ENCODE measurements at regions not wholly inside any gene's neighbourhood (a gene's known extent, or its start where the extent isn't known, plus 50 kb on each side); places are given as distances from the start of the nearest gene placed in this dataset.
A peak's percentile ranks its signal among the peaks of the same experiment; 100 is the strongest.
"Not testable (repeated sequence)": the region's sequence is repeated elsewhere in the genome, so short reads cannot be mapped to it uniquely, and the experiment has no call there.

- not testable (repeated sequence) for H3K27me3 ChIP-seq (ENCODE audit: low read depth, low read length); H3K4me3 ChIP-seq (ENCODE audit: low read depth in 1 of 2, low read length in 2 of 2); H3K36me3 ChIP-seq (ENCODE audit: control insufficient read depth in 1 of 2, insufficient read depth in 2 of 2, low read length in 2 of 2); H3K9me3 ChIP-seq (ENCODE audit: control insufficient read depth in 1 of 2, low read length in 2 of 2); H3K4me1 ChIP-seq (ENCODE audit: control insufficient read depth in 1 of 2, insufficient read depth in 2 of 2, low read length in 2 of 2); H3K27ac ChIP-seq (ENCODE audit: low read length)
These were observed 131.5 kb upstream of the MED13 start for GRCh38 chr17:62196587-62196986.

DNA sequence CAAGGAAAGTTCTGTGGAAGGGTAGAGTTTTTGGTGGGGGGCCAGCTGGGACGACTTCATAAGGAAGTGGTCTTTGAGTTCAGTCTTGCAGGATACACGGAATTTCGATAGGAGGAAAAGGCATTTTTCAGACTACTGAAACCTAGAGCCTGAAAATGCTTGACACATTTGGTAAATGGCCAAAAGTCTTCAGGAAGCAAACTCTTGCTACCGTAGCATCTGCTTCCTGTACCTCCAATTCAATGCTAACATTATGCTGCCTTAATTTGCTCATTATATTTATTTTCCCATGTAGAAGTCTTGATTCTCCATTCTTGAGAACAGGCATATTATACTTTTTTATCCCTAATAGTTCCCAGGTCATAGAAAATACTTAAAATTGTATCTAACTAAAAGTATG is 129.3 kb upstream of the MED13 start:
- Histone ChIP-seq H3K27me3 (ENCODE audit: low read depth, low read length) (no peaks in the 10 kb centered on the region), H3K9me3 (ENCODE audit: control insufficient read depth in 1 of 2, low read length in 2 of 2) (no peaks in the 10 kb centered on the region), H3K4me3 (ENCODE audit: low read depth in 1 of 2, low read length in 2 of 2) (no peak overlapping the region), H3K27ac (ENCODE audit: low read length) (no peak overlapping the region), H3K36me3 (ENCODE audit: control insufficient read depth in 1 of 2, insufficient read depth in 2 of 2, low read length in 2 of 2) (no peaks in the 10 kb centered on the region), H3K4me1 (ENCODE audit: control insufficient read depth in 1 of 2, insufficient read depth in 2 of 2, low read length in 2 of 2) (no peaks in the 10 kb centered on the region)

GRCh38 chr17:62193249-62193648 is 128.2 kb upstream of the MED13 start:
- Histone ChIP-seq H3K36me3 (ENCODE audit: control insufficient read depth in 1 of 2, insufficient read depth in 2 of 2, low read length in 2 of 2) (no peaks in the 10 kb centered on the region), H3K4me1 (ENCODE audit: control insufficient read depth in 1 of 2, insufficient read depth in 2 of 2, low read length in 2 of 2) (no peaks in the 10 kb centered on the region), H3K27ac (ENCODE audit: low read length) (no peak overlapping the region), H3K27me3 (ENCODE audit: low read depth, low read length) (no peaks in the 10 kb centered on the region), H3K9me3 (ENCODE audit: control insufficient read depth in 1 of 2, low read length in 2 of 2) (no peaks in the 10 kb centered on the region), H3K4me3 (ENCODE audit: low read depth in 1 of 2, low read length in 2 of 2) (no peak overlapping the region)

DNA sequence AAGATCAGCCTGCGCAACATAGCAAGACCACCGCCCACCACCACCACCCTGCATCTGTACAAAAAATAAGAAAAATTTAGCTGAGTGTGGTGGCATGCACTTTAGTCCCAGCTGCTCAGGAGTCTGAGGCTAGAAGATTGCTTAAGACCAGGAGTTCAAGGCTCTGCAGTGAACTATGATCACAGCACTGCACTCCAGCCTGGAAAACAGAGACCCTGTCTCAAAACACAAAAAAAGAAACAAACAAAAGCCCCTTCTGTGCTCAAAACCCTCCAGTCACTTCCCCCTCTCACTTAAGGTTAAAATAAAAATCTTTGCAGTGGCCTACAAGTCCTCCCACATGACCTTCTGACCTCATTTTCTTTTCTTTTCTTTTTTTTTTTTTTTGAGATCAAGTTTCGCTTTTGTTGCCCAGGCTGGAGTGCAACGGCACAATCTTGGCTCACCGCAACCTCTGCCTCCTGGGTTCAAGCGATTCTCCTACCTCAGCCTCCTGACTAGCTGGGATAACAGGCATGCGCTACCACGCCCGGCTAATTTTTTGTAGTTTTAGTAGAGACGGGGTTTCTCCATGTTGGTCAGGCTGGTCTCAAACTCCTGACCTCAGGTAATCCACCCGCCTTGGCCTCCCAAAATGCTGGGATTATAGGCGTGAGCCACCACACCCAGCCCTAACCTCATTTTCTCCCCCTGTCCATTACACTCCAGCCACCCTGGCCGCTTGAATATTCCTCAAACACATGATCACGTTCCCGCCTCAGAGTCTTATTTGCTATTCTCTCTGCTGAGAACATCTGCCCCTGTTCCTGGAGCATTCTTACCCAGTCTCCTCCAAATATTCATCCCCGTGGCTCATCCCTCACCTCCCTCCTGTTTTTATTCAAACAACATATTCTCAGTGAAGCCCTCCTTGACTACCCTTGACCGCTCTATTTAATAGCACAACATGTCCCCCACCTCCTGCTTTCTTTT is 126.6 kb upstream of the MED13 start:
- Histone ChIP-seq H3K4me3 (ENCODE audit: low read depth in 1 of 2, low read length in 2 of 2) (no peak overlapping the region), H3K9me3 (ENCODE audit: control insufficient read depth in 1 of 2, low read length in 2 of 2) (no peaks in the 10 kb centered on the region), H3K27ac (ENCODE audit: low read length) (no peak overlapping the region), H3K4me1 (ENCODE audit: control insufficient read depth in 1 of 2, insufficient read depth in 2 of 2, low read length in 2 of 2) (no peaks in the 10 kb centered on the region), H3K27me3 (ENCODE audit: low read depth, low read length) (no peaks in the 10 kb centered on the region), H3K36me3 (ENCODE audit: control insufficient read depth in 1 of 2, insufficient read depth in 2 of 2, low read length in 2 of 2) (no peaks in the 10 kb centered on the region)

GRCh38 chr17:62189377-62189776 is 124.3 kb upstream of the MED13 start:
- H3K4me1 ChIP-seq (ENCODE audit: control insufficient read depth in 1 of 2, insufficient read depth in 2 of 2, low read length in 2 of 2), result no peaks in the 10 kb centered on the region
- H3K9me3 ChIP-seq (ENCODE audit: control insufficient read depth in 1 of 2, low read length in 2 of 2), result no peaks in the 10 kb centered on the region
- no peaks in the 10 kb centered on the region for H3K36me3 ChIP-seq (ENCODE audit: control insufficient read depth in 1 of 2, insufficient read depth in 2 of 2, low read length in 2 of 2)
- H3K27me3 ChIP-seq (ENCODE audit: low read depth, low read length), result no peaks in the 10 kb centered on the region
- no peak overlapping the region for H3K4me3 ChIP-seq (ENCODE audit: low read depth in 1 of 2, low read length in 2 of 2)
- H3K27ac ChIP-seq (ENCODE audit: low read length), result no peak overlapping the region

- Histone ChIP-seq H3K27me3 (ENCODE audit: low read depth, low read length) (no peaks in the 10 kb centered on the region), H3K9me3 (ENCODE audit: control insufficient read depth in 1 of 2, low read length in 2 of 2) (no peaks in the 10 kb centered on the region), H3K4me3 (ENCODE audit: low read depth in 1 of 2, low read length in 2 of 2) (no peak overlapping the region), H3K4me1 (ENCODE audit: control insufficient read depth in 1 of 2, insufficient read depth in 2 of 2, low read length in 2 of 2) (no peaks in the 10 kb centered on the region), H3K36me3 (ENCODE audit: control insufficient read depth in 1 of 2, insufficient read depth in 2 of 2, low read length in 2 of 2) (no peaks in the 10 kb centered on the region), H3K27ac (ENCODE audit: low read length) (no peak overlapping the region)
These were observed 123.6 kb upstream of the MED13 start for GRCh38 chr17:62188713-62189112.

DNA sequence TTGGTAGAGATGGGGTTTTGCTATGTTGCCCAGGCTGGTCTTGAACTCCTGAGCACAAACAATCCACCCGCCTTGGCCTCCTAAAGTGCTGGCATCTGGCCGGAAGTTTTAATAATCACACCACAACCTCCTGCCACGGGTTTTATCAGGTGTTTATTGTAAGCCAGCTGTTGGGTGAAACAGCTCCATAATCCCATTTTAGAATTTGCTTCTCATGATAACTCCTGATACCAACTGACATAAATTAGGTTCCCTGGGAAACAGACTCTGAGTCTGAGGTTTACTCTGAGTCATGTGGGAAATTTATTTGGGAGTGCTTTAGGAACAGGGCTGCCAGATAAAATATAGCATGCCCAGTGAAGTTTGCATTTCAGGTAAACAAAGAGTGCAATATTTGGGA is 122.6 kb upstream of the MED13 start:
- Histone ChIP-seq H3K27ac (ENCODE audit: low read length) (no peak overlapping the region), H3K4me3 (ENCODE audit: low read depth in 1 of 2, low read length in 2 of 2) (no peak overlapping the region), H3K4me1 (ENCODE audit: control insufficient read depth in 1 of 2, insufficient read depth in 2 of 2, low read length in 2 of 2) (no peaks in the 10 kb centered on the region), H3K36me3 (ENCODE audit: control insufficient read depth in 1 of 2, insufficient read depth in 2 of 2, low read length in 2 of 2) (no peaks in the 10 kb centered on the region), H3K27me3 (ENCODE audit: low read depth, low read length) (no peaks in the 10 kb centered on the region), H3K9me3 (ENCODE audit: control insufficient read depth in 1 of 2, low read length in 2 of 2) (no peaks in the 10 kb centered on the region)

GRCh38 chr17:62186841-62187240 is 121.8 kb upstream of the MED13 start:
- no peaks in the 10 kb centered on the region for H3K4me1 ChIP-seq (ENCODE audit: control insufficient read depth in 1 of 2, insufficient read depth in 2 of 2, low read length in 2 of 2)
- no peaks in the 10 kb centered on the region for H3K36me3 ChIP-seq (ENCODE audit: control insufficient read depth in 1 of 2, insufficient read depth in 2 of 2, low read length in 2 of 2)
- H3K9me3 ChIP-seq (ENCODE audit: control insufficient read depth in 1 of 2, low read length in 2 of 2), result no peaks in the 10 kb centered on the region

DNA sequence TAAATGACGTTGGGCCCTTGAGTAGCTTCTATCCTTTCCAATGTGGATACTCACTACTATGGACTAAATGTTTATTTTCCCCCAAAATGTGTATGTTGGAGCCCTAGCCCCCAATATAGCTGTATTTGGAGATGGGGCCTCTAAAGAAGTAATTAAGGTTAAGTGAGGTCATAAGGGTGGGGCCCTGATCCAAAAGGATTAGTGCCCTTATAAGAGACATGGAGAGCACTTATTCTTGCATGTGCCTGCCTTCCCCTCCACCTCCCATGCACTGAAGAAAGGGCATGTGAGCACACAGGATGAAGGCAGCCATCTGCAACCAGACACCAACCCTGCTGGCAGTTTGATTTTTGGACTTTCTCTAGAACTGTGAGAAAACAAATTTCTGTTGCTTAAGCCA is 115.7 kb upstream of the MED13 start:
- Histone ChIP-seq H3K27ac (ENCODE audit: low read length) (no peak overlapping the region), H3K9me3 (ENCODE audit: control insufficient read depth in 1 of 2, low read length in 2 of 2) (peaks cover 12% of the 10 kb centered on the region in 2 donors), H3K4me3 (ENCODE audit: low read depth in 1 of 2, low read length in 2 of 2) (peak overlapping the region in 1 of 2 donors; percentile 39), H3K36me3 (ENCODE audit: control insufficient read depth in 1 of 2, insufficient read depth in 2 of 2, low read length in 2 of 2) (no peaks in the 10 kb centered on the region), H3K4me1 (ENCODE audit: control insufficient read depth in 1 of 2, insufficient read depth in 2 of 2, low read length in 2 of 2) (no peaks in the 10 kb centered on the region), H3K27me3 (ENCODE audit: low read depth, low read length) (no peaks in the 10 kb centered on the region)

More at GRCh38 chr17:62186841-62187240, 121.8 kb upstream of the MED13 start:
- Histone ChIP-seq H3K27ac (ENCODE audit: low read length) (no peak overlapping the region), H3K27me3 (ENCODE audit: low read depth, low read length) (no peaks in the 10 kb centered on the region), H3K4me3 (ENCODE audit: low read depth in 1 of 2, low read length in 2 of 2) (no peak overlapping the region)

DNA sequence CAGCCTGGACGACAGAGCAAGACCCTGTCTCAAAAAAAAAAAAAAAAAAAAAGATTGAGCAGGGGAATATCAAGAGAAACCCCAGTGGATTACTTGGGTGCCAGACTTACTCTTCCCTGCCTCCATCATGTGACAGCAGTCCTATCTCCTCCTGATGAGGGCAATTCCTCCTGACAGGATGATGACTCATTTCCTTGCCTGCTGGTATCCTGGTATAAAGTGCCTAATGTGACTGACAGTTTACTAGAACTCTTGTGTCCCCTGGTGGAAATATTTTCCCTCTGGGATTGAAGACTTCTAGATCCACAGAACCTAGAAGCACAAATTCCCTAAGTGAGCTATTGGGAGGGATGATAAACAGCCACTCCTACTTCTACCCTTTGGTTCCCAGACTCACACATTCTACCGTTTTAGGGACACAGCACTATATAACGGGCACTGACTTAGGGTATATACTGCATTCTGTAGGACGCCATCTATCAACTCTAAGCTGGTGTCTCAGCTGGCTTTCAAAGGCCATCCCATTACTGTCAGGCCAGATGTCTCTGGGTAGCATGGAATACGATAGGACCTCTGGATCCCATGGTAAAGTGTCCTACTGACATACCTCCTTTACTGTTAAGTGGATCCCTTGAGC is 114.6 kb upstream of the MED13 start:
- H3K4me1 ChIP-seq (ENCODE audit: control insufficient read depth in 1 of 2, insufficient read depth in 2 of 2, low read length in 2 of 2), result no peaks in the 10 kb centered on the region
- H3K4me3 ChIP-seq (ENCODE audit: low read depth in 1 of 2, low read length in 2 of 2), result no peak overlapping the region
- H3K27me3 ChIP-seq (ENCODE audit: low read depth, low read length), result no peaks in the 10 kb centered on the region
- H3K9me3 ChIP-seq (ENCODE audit: control insufficient read depth in 1 of 2, low read length in 2 of 2), result peaks cover 12% of the 10 kb centered on the region in 2 donors
- H3K36me3 ChIP-seq (ENCODE audit: control insufficient read depth in 1 of 2, insufficient read depth in 2 of 2, low read length in 2 of 2), result no peaks in the 10 kb centered on the region
- no peak overlapping the region for H3K27ac ChIP-seq (ENCODE audit: low read length)

GRCh38 chr17:62178579-62178978 is 113.5 kb upstream of the MED13 start:
- Histone ChIP-seq H3K27ac (ENCODE audit: low read length) (no peak overlapping the region), H3K4me1 (ENCODE audit: control insufficient read depth in 1 of 2, insufficient read depth in 2 of 2, low read length in 2 of 2) (no peaks in the 10 kb centered on the region), H3K9me3 (ENCODE audit: control insufficient read depth in 1 of 2, low read length in 2 of 2) (peaks cover 12% of the 10 kb centered on the region in 2 donors), H3K4me3 (ENCODE audit: low read depth in 1 of 2, low read length in 2 of 2) (no peak overlapping the region), H3K36me3 (ENCODE audit: control insufficient read depth in 1 of 2, insufficient read depth in 2 of 2, low read length in 2 of 2) (no peaks in the 10 kb centered on the region), H3K27me3 (ENCODE audit: low read depth, low read length) (no peaks in the 10 kb centered on the region)
